Esophagus muscularis mucosa (tissue), 4 donors: ENCODE measurements at regions not wholly inside any gene's neighbourhood (a gene's known extent, or its start where the extent isn't known, plus 50 kb on each side); places are given as distances from the start of the nearest gene placed in this dataset.

Source experiments
- DNase-seq: peaks from one replicate; pipeline ENCODE4 v3.0.0-alpha.2; 2017; ENCODE audit errors: extremely low spot score
- H3K27ac ChIP-seq, 4 donors: fragments of 200-600 bp; sonication (generic); replicated peaks in 1 of 4; 1 replicate in 3 of 4; 2 replicates in 1 of 4; pipeline ENCODE4 v1.5.1; 2016 to 2019; ENCODE audit warnings: mild to moderate bottlenecking in 1 of 4
- H3K27me3 ChIP-seq, 4 donors: fragments of 200-600 bp; sonication (generic); one replicate each; pipeline versions ENCODE4 v1.5.1 to v1.6.0; 2016 to 2019
- H3K36me3 ChIP-seq, 4 donors: fragments of 200-600 bp; sonication (generic); one replicate each; pipeline ENCODE4 v1.5.1; 2016 to 2019
- H3K4me1 ChIP-seq, 4 donors: fragments of 200-600 bp; sonication (generic); one replicate each; pipeline ENCODE4 v1.5.1; 2016 to 2019
- H3K4me3 ChIP-seq, 4 donors: fragments of 200-600 bp; sonication (generic); 1 replicate in 2 of 4; 2 replicates in 2 of 4; pipeline ENCODE4 v1.5.1; 2016 to 2019; ENCODE audit warnings: mild to moderate bottlenecking in 4 of 4, moderate library complexity in 1 of 4
- H3K9me3 ChIP-seq, 4 donors: fragments of 200-600 bp; sonication (generic); 1 replicate in 3 of 4; 2 replicates in 1 of 4; pipeline ENCODE4 v1.5.1; 2016 to 2019
- EP300 ChIP-seq: sonication (generic); formaldehyde crosslinking; IDR thresholded peaks from one replicate; pipeline ENCODE4 v1.6.1; 2017; ENCODE audit warnings: antibody characterized with exemption
- POLR2A ChIP-seq: fragments of 450-650 bp; IDR thresholded peaks from one replicate; pipeline ENCODE4 v1.6.1; 2017; ENCODE audit warnings: antibody characterized with exemption, moderate library complexity, mild to moderate bottlenecking, low read depth
- POLR2AphosphoS5 ChIP-seq, 2 donors: sonication (generic); formaldehyde crosslinking; IDR thresholded peaks; one replicate each; pipeline ENCODE4 v1.6.1; 2017; ENCODE audit warnings: antibody characterized with exemption in 2 of 2
- WGBS: methylation state at CpG from one replicate; pipeline ENCODE4 v1.1.5; 2018; 5-methylcytosine and 5-hydroxymethylcytosine counted together
- intact Hi-C: fragments of 100-400 bp; cut with DNase I; formaldehyde crosslinking; loops from one replicate; pipeline ENCODE4 v1.15.1; 2023
- TF ChIP-seq, protein P1 (sequence below), 3 experiments: fragments of 200-600 bp in 2 of 3; fragments of 450-650 bp in 1 of 3; sonication (generic) in 2 of 3; IDR thresholded peaks; one replicate each; pipeline ENCODE4 v1.5.1; 2017 to 2019; ENCODE audit warnings: antibody characterized with exemption in 3 of 3, mild to moderate bottlenecking in 2 of 3, moderate library complexity in 1 of 3

DNA sequence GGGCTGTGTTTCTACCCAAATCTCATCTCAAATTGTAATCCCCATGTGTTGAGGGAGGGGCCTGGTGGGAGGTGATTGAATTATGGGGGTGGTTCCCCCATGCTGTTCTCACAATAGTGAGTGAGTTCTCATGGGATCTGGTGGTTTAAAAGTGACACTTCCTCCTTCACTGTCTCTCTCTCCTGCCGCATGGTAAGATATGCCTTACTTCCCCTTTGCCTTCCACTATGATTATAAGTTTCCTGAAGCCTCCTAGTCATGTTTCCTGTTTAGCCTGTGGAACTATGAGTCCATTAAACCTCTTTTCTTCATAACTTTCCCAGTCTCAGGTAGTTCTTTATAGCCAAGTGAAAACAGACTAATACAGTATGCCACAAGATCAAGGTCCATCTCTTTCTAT is 70.0 kb upstream of the MSX1 start:
- no peak for DNase-seq
- Histone ChIP-seq H3K4me3 (no peak overlapping the region), H3K27me3 (no peaks in the 10 kb centered on the region), H3K9me3 (peaks cover 0 to 11% (median 6%) of the 10 kb centered on the region in 4 donors), H3K27ac (no peak overlapping the region), H3K36me3 (no peaks in the 10 kb centered on the region), H3K4me1 (no peaks in the 10 kb centered on the region)
- TF ChIP-seq POLR2AphosphoS5 (IDR thresholded peaks at IDR 0.05) (no peak), EP300 (no peak), POLR2A (no peak)
- TF ChIP-seq, protein P1, sequence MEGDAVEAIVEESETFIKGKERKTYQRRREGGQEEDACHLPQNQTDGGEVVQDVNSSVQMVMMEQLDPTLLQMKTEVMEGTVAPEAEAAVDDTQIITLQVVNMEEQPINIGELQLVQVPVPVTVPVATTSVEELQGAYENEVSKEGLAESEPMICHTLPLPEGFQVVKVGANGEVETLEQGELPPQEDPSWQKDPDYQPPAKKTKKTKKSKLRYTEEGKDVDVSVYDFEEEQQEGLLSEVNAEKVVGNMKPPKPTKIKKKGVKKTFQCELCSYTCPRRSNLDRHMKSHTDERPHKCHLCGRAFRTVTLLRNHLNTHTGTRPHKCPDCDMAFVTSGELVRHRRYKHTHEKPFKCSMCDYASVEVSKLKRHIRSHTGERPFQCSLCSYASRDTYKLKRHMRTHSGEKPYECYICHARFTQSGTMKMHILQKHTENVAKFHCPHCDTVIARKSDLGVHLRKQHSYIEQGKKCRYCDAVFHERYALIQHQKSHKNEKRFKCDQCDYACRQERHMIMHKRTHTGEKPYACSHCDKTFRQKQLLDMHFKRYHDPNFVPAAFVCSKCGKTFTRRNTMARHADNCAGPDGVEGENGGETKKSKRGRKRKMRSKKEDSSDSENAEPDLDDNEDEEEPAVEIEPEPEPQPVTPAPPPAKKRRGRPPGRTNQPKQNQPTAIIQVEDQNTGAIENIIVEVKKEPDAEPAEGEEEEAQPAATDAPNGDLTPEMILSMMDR (IDR thresholded peaks at IDR 0.05), result no peak
- WGBS, result 68% methylated on average over 1 of the region's 1 CpG
- intact Hi-C loops, result no loop called here

- TF ChIP-seq EP300, result no peak
- TF ChIP-seq POLR2AphosphoS5 (IDR thresholded peaks at IDR 0.05), result no peak
- TF ChIP-seq, protein P1 (IDR thresholded peaks at IDR 0.05), result no peak
- no peak for TF ChIP-seq POLR2A
- Histone ChIP-seq H3K27me3 (no peaks in the 10 kb centered on the region), H3K4me1 (no peaks in the 10 kb centered on the region), H3K4me3 (no peak overlapping the region), H3K36me3 (no peaks in the 10 kb centered on the region), H3K9me3 (peaks cover 0 to 11% (median 6%) of the 10 kb centered on the region in 4 donors), H3K27ac (no peak overlapping the region)
- intact Hi-C loops, result no loop called here
- DNase-seq, result no peak
These were observed 70.9 kb upstream of the MSX1 start for GRCh38 chr4:4788573-4788972.

GRCh38 chr4:4787421-4787820 is 72.0 kb upstream of the MSX1 start:
- WGBS, result 88% methylated on average over 3 of the region's 3 CpGs
- TF ChIP-seq POLR2AphosphoS5 (IDR thresholded peaks at IDR 0.05), result no peak
- TF ChIP-seq, protein P1 (IDR thresholded peaks at IDR 0.05), result no peak
- no peak for TF ChIP-seq POLR2A
- no peak for TF ChIP-seq EP300

DNA sequence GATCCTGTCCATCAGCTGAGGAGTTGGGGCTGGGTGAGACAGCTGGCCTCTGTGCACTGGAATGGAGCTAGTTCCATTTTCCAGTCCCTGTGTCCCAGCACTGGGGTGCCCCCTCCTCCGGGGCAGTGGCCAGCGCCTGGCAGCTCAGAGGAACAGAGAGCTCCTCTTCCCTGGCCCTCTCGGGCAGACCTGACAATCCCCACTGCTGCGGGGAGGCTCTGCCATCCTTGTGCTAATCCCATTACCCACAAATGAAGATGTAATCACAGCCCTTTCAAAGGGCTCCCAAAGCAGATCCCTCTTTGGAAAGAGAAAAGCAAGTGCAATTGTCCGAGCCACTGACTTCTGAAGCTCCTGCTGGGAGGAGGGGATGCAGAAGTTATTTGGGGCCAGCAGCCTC is 75.1 kb upstream of the MSX1 start:
- H3K4me3 ChIP-seq, result no peak overlapping the region
- DNase-seq, result no peak
- H3K27ac ChIP-seq, result no peak overlapping the region
- no peaks in the 10 kb centered on the region for H3K36me3 ChIP-seq
- H3K9me3 ChIP-seq, result peaks cover 0 to 11% (median 6%) of the 10 kb centered on the region in 4 donors
- intact Hi-C loops, result no loop called here
- WGBS, result 46% methylated on average over 3 of the region's 5 CpGs
- TF ChIP-seq, protein P1 (IDR thresholded peaks at IDR 0.05), result no peak
- no peaks in the 10 kb centered on the region for H3K27me3 ChIP-seq
- no peaks in the 10 kb centered on the region for H3K4me1 ChIP-seq

More at GRCh38 chr4:4787421-4787820, 72.0 kb upstream of the MSX1 start:
- no peak overlapping the region for H3K4me3 ChIP-seq
- no peaks in the 10 kb centered on the region for H3K27me3 ChIP-seq
- H3K4me1 ChIP-seq, result no peaks in the 10 kb centered on the region
- no peaks in the 10 kb centered on the region for H3K36me3 ChIP-seq
- intact Hi-C loops, result no loop called here
- no peak overlapping the region for H3K27ac ChIP-seq
- peaks cover 0 to 11% (median 6%) of the 10 kb centered on the region in 4 donors for H3K9me3 ChIP-seq
- DNase-seq, result no peak

- Histone ChIP-seq H3K4me3 (no peak overlapping the region), H3K27ac (no peak overlapping the region), H3K36me3 (no peaks in the 10 kb centered on the region), H3K27me3 (no peaks in the 10 kb centered on the region), H3K9me3 (peaks cover 0 to 8% (median 6%) of the 10 kb centered on the region in 4 donors), H3K4me1 (no peaks in the 10 kb centered on the region)
- intact Hi-C loops, result no loop called here
- DNase-seq, result no peak
- TF ChIP-seq, protein P1 (IDR thresholded peaks at IDR 0.05), result no peak
- no peak for TF ChIP-seq POLR2A
- TF ChIP-seq POLR2AphosphoS5 (IDR thresholded peaks at IDR 0.05), result no peak
- no peak for TF ChIP-seq EP300
- WGBS, result 77% methylated on average over 7 of the region's 8 CpGs
These were observed 75.6 kb upstream of the MSX1 start for GRCh38 chr4:4783847-4784246.
